ENCODE measurements at regions not wholly inside any gene's neighbourhood (a gene's known extent, or its start where the extent isn't known, plus 50 kb on each side); places are given as distances from the start of the nearest gene placed in this dataset.

DNA sequence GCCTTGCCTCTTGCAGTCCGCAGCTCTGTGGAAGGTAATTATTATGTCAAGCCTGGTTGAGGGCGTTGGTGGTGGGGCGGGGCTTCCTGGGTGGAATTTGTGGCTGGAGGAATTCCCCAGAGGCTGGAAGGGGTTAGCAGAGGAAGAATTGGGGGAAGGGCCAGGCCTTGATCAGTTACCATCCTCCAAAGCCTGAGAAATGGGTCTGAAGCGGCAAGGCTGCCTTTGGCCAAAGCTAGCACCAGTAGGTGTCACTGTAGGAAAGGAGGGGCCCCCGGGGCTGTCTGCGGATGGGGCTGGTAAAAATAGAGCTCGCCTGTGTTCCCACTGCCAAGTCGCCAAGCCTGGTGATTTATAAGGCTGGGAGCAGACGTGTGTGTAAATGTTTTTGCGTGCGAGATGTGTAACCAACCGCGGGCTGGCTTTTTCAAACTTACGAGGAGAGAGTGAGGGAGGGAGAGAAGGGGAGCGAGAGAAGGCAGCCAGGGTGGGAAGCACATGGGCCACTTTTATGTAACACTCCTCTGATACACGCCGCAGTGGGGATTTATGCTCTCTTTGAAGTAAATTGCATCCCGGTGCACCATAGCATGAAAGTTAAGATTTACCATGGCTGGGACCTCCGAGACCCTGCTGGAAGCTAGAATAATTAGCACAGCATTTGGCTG is 367.0 kb downstream of the BCOR start:
- DNase-seq (ENCODE audit: low spot score): peak; percentile 86

DNA sequence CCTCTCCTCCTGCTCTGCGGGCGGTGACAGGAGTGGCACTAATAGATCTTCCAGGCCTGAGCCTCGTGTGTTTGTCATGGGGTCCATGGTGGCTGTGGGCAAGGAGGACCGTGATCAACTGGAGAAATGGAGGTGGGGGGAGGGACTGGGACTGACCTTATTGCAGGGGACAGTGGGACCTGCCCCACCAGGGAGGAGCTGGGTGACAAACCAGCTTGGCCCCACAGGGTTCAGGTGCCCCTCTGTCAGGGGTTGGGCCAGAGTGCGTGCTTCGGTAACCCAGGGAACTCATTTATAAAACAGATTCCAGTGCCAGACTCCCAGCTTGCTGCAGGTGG is 366.5 kb downstream of the BCOR start:
- no peak for DNase-seq (ENCODE audit: low spot score)

DNA sequence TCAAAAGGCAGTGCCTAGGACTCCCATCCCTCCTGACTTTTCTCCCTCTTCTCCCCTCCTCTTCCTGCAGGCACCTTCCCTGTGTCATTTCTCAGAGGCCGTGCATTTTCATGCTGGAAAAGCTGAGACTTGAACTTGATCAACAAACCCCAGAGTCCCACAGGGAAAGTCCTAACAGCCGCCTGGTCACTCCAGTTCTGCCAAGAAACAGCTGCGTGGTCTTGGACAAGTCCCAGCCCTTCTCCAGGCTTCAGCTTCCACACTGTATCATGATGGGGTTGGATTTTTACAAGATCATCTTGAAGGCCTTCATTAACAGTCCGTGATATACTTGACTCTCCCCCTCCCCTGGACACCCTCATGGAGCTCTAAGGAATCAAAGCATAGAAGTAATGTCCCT is 366.0 kb downstream of the BCOR start:
- DNase-seq (ENCODE audit: low spot score): no peak

DNA sequence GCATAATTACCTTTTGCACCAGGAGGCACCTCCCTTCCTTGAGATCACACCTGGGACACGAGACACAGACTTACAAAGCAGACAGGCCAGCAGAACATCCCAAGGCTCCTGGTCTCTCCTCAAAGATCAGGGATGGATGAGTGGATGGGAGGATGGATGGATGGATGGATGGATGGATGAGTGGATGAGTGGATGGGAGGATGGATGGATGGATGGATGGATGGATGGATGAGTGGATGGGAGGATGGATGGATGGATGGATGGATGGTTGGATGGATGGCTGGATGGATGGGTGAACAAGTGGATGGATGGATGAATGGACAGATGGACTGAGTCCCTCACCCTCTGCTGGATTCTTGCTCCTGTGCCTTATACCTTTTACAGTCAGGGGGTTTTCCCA is 364.0 kb downstream of the BCOR start:
- no peak for DNase-seq (ENCODE audit: low spot score)

DNA sequence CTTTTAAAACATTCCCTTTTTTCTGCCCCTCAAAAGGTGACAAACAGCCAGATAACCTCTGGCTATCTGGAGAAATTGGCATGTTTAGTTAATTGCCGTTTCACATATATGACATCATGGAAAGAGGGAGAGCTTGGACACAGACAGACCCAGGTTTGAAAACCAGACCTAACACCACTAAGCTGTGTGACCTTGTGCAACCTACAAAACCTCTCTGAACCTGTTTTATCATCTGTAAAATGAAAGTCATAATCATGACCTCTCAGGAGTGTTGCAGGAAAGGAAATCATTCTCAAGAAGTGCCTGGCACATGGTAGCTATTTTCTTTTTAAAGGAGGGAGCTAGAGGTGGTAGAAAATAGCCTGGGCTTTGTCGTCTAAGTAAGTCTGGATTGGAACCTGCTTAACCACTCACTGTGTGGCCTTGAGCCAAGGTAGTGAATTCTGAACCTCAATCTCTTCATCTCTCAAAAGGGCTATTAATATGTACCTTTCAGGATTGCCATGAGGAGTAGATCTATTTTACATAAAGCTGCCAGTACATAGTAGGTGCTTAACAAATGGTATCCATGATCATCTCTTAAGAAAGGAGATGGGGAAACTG is 363.5 kb downstream of the BCOR start:
- DNase-seq (ENCODE audit: low spot score): no peak

DNA sequence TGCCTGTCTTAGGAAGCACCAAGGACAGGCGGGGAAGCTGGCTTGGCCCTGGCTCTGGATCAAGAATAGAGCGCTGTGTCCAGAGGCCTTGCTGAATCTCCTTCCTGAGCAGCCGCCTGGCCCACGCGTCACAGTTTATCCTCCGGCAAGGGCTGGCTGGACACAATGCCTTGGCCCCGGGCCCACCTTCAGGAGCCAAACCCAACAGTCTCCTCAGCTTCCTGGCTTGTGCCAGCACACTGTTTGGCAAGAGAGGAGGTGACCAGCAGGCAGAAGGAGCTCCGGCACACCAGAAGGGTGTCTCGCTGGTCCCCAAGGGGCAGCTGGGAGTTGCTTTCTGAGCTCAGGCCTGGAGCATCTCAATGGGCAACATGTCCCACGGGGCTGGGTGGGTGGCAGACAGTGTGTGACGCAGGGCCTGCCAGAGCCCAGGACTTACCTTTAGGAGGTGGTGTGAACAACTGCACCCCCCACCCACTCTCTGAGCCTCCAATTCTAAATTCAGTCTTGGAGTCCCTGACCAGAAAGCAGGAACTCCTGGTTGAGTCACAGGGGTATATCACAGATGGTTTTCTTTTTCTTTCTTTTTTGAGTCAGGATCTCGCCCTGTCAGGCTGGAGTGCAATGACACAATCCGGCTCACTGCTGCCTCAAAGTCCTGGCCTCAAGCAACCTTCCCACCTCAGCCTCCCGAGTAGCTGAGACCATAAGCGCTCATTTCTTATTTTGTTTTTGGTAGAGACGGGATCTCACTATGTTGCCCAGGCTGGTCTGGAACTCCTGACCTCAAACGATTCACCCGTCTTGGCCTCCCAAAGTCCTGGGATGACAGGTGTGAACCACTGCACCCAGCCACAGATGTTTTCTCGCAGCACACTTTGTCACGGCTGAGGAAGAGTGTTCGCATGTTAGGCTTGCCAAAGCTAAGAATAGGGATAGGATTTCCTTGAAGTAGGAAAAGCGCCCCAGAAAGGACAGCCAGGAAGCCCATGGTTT is 361.2 kb downstream of the BCOR start:
- DNase-seq (ENCODE audit: low spot score): peak; percentile 79

DNA sequence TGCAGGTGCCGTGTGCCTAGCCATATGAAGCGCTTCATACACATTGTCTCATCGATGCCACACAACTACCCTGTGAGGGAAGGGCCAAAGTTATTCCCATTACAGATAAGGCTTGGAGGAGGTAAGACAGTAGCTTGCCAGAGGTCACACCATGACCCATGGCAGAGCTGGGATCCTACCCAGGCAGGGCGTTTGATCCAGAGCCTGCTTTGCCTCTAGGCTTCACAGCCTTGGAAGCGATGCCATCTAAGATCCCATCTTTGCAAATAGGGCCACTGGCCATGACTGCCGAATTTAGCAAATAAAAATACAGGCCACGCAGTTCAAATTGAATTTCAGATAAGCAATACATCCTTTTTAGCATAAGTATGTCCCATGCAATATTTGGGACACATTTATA is 358.2 kb downstream of the BCOR start:
- no peak for DNase-seq (ENCODE audit: low spot score)

DNA sequence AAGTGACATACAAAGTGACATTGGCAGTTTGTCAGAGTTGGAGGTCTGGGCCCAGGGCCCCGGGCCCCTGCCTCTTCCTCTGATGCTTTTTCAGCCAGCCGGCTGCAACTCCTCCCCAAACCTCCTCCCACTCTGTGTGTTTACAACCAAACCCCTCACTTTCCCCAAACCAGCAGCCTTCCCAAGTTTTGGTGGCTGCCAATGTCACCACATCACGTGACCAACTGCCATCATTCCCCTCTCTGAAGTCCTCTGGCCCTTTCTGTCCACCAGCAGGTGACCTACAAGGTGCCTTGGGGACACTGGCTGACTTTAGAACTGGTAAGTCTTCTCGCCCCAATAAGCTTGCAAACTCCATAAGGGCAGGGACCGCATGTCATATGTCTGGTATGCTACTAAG is 357.7 kb downstream of the BCOR start:
- no peak for DNase-seq (ENCODE audit: low spot score)

DNA sequence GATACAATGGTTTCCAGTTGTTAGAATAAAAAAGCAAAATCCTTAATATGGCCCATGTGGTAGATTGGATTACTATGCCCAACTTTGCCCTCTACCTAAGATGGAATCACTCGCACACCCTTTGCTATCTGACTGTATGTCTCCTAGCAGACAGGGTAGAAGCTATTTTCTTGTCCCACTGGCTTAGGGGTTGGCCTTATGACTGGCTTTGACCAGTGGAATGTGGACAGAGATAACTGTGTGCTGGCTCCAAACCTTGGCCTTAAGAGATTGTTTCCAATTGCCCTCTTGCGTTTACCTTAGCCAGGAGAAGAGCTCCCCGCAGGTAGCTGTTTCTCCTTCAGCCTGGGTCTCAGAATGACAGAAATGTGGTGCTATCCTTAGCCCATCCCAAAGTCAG is 355.9 kb downstream of the BCOR start:
- DNase-seq (ENCODE audit: low spot score): no peak

DNA sequence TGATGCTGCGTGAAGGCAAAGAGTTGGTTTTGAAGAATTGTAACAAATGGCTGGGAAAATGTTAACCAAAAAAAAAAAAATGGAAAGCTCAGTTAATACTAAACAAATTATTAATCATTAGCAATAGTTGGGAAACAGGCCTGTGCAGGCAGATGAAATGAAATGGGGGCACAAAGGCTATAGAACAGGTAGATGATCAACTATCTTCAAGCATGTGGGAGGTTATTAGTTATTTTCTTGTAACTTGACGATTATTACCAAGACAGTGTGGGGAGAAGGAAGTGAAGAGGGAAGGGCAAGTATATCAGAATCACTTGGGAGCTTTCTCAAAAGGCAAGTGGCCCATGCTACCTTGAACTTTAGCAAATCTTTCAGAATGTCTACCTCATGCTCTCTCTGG is 351.9 kb downstream of the BCOR start:
- no peak for DNase-seq (ENCODE audit: low spot score)

DNA sequence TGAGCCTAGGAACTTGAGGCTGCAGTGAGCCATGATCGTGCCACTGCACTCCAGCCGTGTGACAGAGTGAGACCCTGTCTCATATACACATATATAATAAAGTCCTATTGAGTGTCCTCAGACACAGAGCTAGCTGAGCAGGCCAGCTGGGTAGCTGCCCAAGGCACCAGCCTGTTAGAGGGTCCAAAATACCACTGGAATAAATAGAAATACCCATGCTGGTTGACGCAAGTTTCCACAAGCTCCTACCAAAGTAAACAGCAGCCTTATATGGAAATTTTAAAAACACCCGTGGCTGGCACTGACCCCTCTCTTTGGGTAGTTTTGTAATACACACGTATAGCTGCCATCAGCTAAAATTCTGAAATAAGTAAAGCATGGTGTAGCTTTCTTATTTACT is 348.6 kb downstream of the BCOR start:
- DNase-seq (ENCODE audit: low spot score): no peak

DNA sequence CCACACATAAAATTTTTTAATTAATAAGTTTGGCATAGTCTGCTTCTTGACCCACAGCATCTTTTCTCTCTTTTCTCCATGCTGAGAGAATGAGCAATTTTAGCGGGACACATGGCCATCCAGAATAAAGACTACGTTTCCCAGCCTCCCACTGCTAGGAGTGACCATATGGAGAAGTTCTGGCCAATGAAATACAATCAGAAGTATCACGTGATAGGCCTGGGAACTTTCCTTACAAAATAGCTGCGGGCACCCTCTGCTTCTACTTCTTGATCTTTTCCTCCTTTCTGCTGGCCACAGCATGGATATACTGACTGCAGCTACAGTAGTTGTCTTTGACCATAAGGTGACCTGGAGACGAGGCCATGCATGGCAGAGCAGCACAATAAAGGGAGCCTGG is 348.0 kb downstream of the BCOR start:
- DNase-seq (ENCODE audit: low spot score): no peak

DNA sequence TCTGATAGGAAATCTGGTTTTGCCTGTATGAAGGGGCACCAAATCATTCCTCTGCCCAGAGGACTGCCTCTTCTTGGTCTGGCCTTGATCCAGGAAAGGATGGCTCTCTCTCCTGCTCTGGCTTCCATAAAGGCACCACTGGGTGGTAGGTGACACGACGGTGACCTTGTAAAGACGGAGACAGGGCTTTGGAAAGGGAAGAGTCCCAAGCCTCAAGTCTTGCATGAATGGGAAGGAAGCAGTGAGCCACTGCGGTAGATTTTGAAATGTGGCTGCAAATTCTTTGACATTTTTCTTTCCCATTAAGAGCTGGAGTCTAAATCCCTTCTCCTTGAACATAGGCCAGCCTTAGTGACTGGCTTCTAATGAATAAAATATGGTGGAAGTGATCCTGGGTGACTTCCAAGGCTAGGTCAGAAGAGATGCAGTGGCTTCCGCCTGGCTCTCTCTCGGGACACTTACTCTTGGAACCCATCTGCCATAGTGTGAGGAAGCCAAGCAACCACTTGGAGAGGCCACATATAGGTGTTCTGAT is 347.4 kb downstream of the BCOR start:
- no peak for DNase-seq (ENCODE audit: low spot score)

DNA sequence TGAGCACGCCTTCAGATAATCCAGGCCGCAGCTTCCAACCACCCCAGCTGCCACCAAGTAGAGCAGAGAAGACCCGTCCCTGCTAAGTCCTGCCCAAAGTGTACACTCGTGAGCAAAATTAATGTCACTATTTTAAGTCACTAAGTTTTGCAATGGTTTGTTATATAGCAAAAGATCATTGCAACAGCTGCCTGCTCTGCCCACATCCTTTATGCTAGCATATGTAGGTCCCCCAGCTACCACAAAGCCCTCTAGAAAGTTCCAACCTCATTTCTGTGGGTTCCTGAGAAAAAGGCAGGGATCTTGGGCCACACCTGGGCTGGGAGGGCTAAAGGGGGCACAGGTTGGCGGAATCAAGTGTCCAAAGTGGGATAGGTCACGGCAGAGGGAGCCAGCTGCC is 346.9 kb downstream of the BCOR start:
- DNase-seq (ENCODE audit: low spot score): no peak

DNA sequence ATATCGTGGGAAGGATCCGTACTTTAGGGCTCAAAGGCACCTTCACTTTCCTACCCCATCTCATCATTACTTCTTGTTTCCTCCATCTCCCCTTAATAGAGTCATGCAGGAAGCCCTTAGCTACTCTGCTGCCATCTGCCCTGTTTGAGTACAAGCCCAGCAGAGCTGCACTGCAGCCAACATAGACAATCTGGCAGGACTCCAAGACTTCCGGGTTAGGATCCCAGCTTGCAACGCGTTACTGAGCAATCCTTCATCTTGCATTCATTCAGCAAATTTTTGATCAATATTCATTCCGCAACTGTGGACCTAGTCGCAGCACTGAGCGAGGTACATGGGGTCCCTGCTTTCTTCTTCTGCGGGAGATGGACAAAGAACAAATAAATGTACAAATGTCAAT is 344.9 kb downstream of the BCOR start:
- DNase-seq (ENCODE audit: low spot score): no peak

DNA sequence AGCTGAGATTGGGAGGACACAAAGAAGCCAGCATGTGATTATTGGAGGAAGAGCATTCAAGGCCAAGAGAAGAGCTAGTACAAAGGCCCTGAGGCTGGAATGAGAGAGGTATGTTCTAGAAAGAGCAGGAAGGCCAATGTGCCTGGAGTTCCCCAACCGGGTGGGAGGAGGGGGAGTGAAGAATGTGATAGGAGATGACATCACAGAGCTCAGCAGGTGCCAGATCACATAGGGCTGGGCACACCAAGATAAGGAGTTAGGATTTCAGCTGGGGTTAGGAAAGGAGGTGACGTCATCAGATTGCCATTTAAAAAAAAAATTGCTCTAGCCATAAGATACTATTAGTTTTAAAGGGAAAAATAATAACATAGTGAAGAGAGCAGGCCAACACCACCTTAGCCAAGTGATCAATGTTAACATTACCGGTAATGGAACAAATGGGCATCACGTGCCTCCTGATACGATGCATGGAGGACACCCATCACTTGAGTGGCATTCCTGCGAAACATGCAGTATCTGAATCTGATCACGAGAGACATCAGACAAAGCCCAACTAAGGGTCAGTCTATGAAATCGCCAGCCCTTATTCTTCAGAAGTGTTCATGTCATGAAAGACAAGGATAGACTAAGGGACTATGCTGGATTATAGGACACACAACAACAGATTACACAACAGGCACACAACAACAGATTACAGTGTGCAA is 344.3 kb downstream of the BCOR start:
- no peak for DNase-seq (ENCODE audit: low spot score)

DNA sequence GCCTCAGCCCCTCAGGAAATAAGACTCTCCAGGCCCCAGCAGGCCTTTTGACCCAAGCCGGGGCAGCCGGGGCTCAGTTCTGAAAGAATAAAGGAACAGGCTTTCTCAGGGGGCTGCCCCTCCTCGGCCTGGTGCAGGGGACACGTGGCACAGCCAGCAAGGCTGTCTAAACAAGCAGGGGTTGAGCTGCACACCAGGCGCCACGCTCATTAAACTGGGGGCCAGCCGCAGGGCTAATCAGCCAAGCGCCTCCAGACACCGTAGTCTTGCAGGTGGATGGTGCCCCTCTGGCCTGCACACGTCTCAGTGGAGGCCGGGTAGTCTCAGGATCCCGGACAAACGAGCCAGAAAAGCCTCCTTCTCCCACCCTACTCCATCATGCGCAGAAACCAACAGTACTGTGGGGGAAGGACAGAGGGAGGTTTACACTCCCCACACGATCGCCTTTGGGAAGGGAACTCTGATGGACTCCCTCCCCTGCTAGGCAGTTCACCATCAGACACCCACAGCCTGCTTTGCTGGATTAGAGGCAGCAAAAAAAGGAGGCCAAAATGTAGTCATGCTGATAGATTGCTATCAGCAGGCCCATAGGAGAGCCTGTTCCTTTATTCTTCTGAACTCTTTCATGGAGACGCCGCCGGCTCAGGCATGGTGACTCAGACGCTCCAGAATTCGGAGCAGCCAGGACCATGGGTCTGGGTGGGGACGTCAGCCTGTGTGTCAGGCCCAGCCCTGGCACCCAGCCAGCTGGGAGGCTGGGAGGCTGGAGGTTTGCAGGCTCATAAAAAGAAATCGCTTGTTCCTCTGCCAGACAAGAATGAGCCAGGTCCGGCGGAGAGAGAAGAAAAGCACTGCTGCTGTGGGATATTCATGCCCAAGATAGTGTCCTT is 342.4 kb downstream of the BCOR start:
- peak; percentile 92 for DNase-seq (ENCODE audit: low spot score)

DNA sequence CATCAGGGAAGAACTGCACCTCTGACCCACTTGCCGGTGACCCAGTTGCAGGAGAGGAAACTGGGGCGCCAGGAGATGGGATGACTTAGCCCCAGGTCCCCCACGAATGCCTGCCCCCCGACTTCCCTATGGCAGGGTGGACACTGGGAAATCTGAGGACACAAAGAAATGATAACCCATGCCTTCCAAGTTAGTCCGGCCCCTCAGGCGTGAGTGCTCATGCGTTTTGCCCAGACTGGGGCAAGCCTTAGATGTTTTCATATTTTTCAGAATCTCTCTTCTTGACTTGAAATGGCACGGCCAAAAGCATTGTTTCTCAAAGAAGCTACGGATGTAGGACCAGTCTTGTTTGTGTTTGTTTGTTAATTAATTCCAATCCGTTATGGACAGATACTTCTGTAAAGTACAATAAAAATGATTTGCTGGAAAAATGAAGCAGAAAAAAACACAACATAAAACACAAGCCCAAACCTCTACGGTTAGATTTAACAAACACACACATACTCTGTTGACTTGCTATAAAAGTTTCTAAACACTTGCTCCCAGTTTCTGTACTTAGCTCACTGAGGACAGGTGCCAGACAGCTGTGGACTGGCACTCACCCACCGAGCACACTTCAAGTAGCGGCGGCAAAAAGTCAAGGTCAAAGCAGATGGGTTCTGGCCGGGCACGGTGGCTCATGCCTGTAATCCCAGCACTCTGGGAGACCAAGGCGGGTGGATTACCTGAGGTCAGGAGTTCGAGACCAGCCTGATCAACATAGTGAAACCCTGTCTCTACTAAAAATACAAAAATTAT is 341.5 kb downstream of the BCOR start:
- DNase-seq (ENCODE audit: low spot score): no peak

DNA sequence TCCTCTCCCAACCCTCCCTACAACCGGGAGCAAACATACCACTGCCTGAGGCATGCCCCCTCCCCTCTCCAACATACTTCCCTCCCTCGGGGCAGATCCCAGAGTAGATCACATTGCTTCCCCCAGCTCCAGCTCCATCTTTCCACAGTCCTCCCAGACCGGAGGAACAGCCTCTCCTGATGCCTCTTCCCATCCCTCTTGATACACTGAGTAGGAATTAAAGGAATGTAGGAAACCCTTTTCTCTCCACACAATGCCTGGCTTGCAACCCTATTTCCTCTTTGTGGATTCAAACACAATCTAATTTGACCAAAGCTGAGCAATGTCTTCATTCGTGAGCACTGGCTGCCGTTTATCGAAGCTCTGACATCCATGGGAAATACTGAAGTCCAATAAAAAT is 339.8 kb downstream of the BCOR start:
- no peak for DNase-seq (ENCODE audit: low spot score)
